ENCODE measurements at regions not wholly inside any gene's neighbourhood (a gene's known extent, or its start where the extent isn't known, plus 50 kb on each side); places are given as distances from the start of the nearest gene placed in this dataset.

GRCh38 chr3:31278532-31278931 lies 254.2 kb upstream of the STT3B start:
- intact Hi-C loops (cut with DNase I): no loop called here
- TF ChIP-seq, protein P1, sequence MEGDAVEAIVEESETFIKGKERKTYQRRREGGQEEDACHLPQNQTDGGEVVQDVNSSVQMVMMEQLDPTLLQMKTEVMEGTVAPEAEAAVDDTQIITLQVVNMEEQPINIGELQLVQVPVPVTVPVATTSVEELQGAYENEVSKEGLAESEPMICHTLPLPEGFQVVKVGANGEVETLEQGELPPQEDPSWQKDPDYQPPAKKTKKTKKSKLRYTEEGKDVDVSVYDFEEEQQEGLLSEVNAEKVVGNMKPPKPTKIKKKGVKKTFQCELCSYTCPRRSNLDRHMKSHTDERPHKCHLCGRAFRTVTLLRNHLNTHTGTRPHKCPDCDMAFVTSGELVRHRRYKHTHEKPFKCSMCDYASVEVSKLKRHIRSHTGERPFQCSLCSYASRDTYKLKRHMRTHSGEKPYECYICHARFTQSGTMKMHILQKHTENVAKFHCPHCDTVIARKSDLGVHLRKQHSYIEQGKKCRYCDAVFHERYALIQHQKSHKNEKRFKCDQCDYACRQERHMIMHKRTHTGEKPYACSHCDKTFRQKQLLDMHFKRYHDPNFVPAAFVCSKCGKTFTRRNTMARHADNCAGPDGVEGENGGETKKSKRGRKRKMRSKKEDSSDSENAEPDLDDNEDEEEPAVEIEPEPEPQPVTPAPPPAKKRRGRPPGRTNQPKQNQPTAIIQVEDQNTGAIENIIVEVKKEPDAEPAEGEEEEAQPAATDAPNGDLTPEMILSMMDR (IDR thresholded peaks at IDR 0.05): no peak
- peak; percentile 11 for ATAC-seq

GRCh38 chr3:31284776-31285175 lies 247.9 kb upstream of the STT3B start:
- no peaks in the 10 kb centered on the region for H3K36me3 ChIP-seq
- H3K27ac ChIP-seq: no peak overlapping the region
- no peak for DNase-seq
- H3K4me3 ChIP-seq: no peak overlapping the region
- H3K9me3 ChIP-seq: no peaks in the 10 kb centered on the region
- H3K27me3 ChIP-seq: no peaks in the 10 kb centered on the region
- intact Hi-C loops (cut with DNase I): no loop called here
- TF ChIP-seq, protein P1 (IDR thresholded peaks at IDR 0.05): no peak
- no peak for ATAC-seq
- H3K4me1 ChIP-seq: no peaks in the 10 kb centered on the region

More at GRCh38 chr3:31278532-31278931, 254.2 kb upstream of the STT3B start:
- no peak overlapping the region for H3K4me3 ChIP-seq
- H3K4me1 ChIP-seq: peaks cover 35% of the 10 kb centered on the region
- no peaks in the 10 kb centered on the region for H3K36me3 ChIP-seq
- H3K9me3 ChIP-seq: no peaks in the 10 kb centered on the region
- H3K27ac ChIP-seq: no peak overlapping the region
- no peaks in the 10 kb centered on the region for H3K27me3 ChIP-seq
- no peak for DNase-seq

DNA sequence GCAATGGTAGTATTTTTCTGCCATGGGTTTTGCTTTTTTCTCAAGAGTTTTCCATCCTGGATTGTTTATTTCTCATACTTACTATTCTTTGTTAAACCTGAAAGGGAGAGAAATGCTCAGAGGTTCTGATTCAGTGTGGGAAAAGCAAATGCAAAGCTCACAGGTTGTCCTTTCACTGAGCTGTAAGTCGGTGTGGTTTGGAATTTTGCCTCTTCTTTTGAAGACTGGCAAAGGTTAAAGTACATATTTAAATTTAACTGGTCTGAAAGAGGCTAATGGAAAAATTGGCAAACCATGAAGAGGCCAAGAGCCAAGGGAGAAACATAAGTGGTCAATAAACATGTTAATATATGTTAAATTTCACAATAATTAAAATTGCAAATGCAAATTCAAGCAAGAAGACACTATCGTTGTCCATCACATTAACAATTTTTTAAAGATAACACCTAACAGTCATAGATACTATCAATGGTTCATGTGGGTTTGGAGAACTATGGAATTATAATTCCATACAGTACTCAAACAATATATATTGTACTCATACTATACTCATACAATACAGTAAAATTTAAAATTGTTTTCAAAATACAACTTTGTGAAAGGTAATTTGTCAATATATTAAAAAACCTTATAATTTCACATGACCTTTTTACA lies 246.8 kb upstream of the STT3B start:
- Histone ChIP-seq H3K27me3 (no peaks in the 10 kb centered on the region), H3K36me3 (no peaks in the 10 kb centered on the region), H3K27ac (no peak overlapping the region), H3K4me3 (no peak overlapping the region), H3K9me3 (no peaks in the 10 kb centered on the region), H3K4me1 (no peaks in the 10 kb centered on the region)
- no peak for DNase-seq
- no peak for ATAC-seq
- TF ChIP-seq, protein P1 (IDR thresholded peaks at IDR 0.05): no peak
- intact Hi-C loops (cut with DNase I): no loop called here

- H3K27ac ChIP-seq: no peak overlapping the region
- intact Hi-C loops (cut with DNase I): no loop called here
- DNase-seq: no peak
These were observed 244.5 kb upstream of the STT3B start for GRCh38 chr3:31288224-31288623.

GRCh38 chr3:31288641-31289100 lies 244.1 kb upstream of the STT3B start:
- no peaks in the 10 kb centered on the region for H3K27me3 ChIP-seq
- H3K4me3 ChIP-seq: no peak overlapping the region
- DNase-seq: no peak
- H3K36me3 ChIP-seq: no peaks in the 10 kb centered on the region
- H3K27ac ChIP-seq: no peak overlapping the region
- intact Hi-C loops (cut with DNase I): no loop called here
- TF ChIP-seq, protein P1 (IDR thresholded peaks at IDR 0.05): no peak
- H3K9me3 ChIP-seq: no peaks in the 10 kb centered on the region
- H3K4me1 ChIP-seq: no peaks in the 10 kb centered on the region
- peak; percentile 47 for ATAC-seq

More at GRCh38 chr3:31288224-31288623, 244.5 kb upstream of the STT3B start:
- Histone ChIP-seq H3K36me3 (no peaks in the 10 kb centered on the region), H3K4me3 (no peak overlapping the region), H3K9me3 (no peaks in the 10 kb centered on the region), H3K27me3 (no peaks in the 10 kb centered on the region), H3K4me1 (no peaks in the 10 kb centered on the region)
- ATAC-seq: no peak
- TF ChIP-seq, protein P1 (IDR thresholded peaks at IDR 0.05): no peak
